ENCODE measurements at regions not wholly inside any gene's neighbourhood (a gene's known extent, or its start where the extent isn't known, plus 50 kb on each side); places are given as distances from the start of the nearest gene placed in this dataset.

DNA sequence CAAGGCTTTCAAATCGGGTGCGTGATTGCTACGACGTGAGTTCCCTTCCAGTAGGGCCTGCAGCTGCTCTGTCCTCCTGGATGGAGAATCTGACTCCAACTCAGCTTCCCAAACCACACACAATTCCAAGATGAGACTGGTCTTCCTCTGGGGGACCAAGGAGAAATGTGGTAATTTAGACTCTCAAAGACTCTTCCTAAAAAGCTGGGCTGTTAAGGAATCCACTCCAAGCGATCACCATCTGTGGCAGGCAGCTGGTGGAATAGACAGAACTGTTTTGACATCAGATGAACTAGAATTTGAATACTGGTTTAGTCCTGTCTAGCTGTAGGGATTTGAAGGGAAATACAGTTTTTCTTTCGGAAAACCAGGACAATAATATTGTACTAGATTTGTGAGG is 130.7 kb upstream of the KLF4 start:
- Histone ChIP-seq H3K4me1 (ENCODE audit: insufficient read depth, low read length) (no peaks in the 10 kb centered on the region), H3T11ph (ENCODE audit: low read length) (no peak overlapping the region), H4K91ac (ENCODE audit: insufficient read length, low read depth, low read length) (no peak overlapping the region), H3K27me3 (ENCODE audit: insufficient read depth, low read length) (no peaks in the 10 kb centered on the region), H2BK120ac (ENCODE audit: low read depth, low read length, poor library complexity, severe bottlenecking) (no peak overlapping the region), H3K27ac (ENCODE audit: insufficient read length, low read depth, low read length) (no peak overlapping the region), H3K23me2 (ENCODE audit: insufficient read length, low read depth, low read length, poor library complexity, severe bottlenecking) (no peaks in the 10 kb centered on the region), H4K5ac (ENCODE audit: insufficient read length, low read depth, low read length) (no peak overlapping the region), H2BK5ac (ENCODE audit: insufficient read length, low read length) (no peak overlapping the region), H4K20me1 (ENCODE audit: control insufficient read depth, insufficient read depth, insufficient read length) (no peaks in the 10 kb centered on the region), H3K14ac (ENCODE audit: insufficient read depth, low read length) (no peak overlapping the region), H2BK15ac (ENCODE audit: low read depth, low read length) (no peak overlapping the region), H3K56ac (ENCODE audit: insufficient read length, low read depth, low read length) (no peak overlapping the region), H2AK5ac (ENCODE audit: insufficient read length, low read length) (no peak overlapping the region), H3K4ac (ENCODE audit: low read depth, low read length) (no peak overlapping the region), H3K23ac (ENCODE audit: insufficient read length, low read depth, low read length) (no peak overlapping the region), H4K8ac (replicated peaks; ENCODE audit: insufficient read length, low read depth, low read length) (no peak overlapping the region), H2AFZ (ENCODE audit: low read length) (no peak overlapping the region), H3K79me2 (ENCODE audit: insufficient read depth, low read length) (no peaks in the 10 kb centered on the region), H3K79me1 (ENCODE audit: insufficient read depth, low read depth, low read length, poor library complexity, severe bottlenecking) (no peaks in the 10 kb centered on the region), H2BK12ac (ENCODE audit: insufficient read length, low read depth, low read length) (no peak overlapping the region), H2BK20ac (ENCODE audit: low read depth, low read length, poor library complexity, severe bottlenecking) (no peak overlapping the region), H3K9ac (ENCODE audit: extremely low read depth, insufficient read length, low read length) (no peak overlapping the region), H3K18ac (ENCODE audit: insufficient read length, low read depth, low read length) (no peak overlapping the region), H3K9me3 (ENCODE audit: control insufficient read depth, low read depth, low read length) (no peaks in the 10 kb centered on the region), H3K4me2 (ENCODE audit: insufficient read depth, insufficient read length, low read length) (no peak overlapping the region)
- WGBS (ENCODE audit: extremely low coverage, insufficient read length, low lambda C conversion rate), result no CpG with 5 or more reads among the region's 6 CpGs
- no peak overlapping the region for H3K4me3 Mint-ChIP-seq
- H3K27me3 Mint-ChIP-seq (ENCODE audit: low read depth), result peaks cover 1% of the 10 kb centered on the region; the same call in 1 of the 2 replicates
- no peak for DNase-seq
- peaks cover 10 to 14% of the 10 kb centered on the region in 2 experiments for H3K4me1 Mint-ChIP-seq
- TF ChIP-seq CTCF (conservative IDR thresholded peaks at IDR 0.05), result no peak
- peak overlapping the region in 1 of 3 experiments; percentile 31; a peak in 1 of 7 replicates for H3K27ac Mint-ChIP-seq
- no peaks in the 10 kb centered on the region for H3K9me3 Mint-ChIP-seq
- no peaks in the 10 kb centered on the region for H3K36me3 Mint-ChIP-seq (ENCODE audit: insufficient read depth in 1 of 3, low read depth in 3 of 3)
